Activated B cell treated with CpG ODN at 0.5 μM for 24 hours (primary cell): ENCODE measurements at regions not wholly inside any gene's neighbourhood (a gene's known extent, or its start where the extent isn't known, plus 50 kb on each side); places are given as distances from the start of the nearest gene placed in this dataset.

Source experiments
- ATAC-seq: fragments of 200-7000 bp; cut with Tn5 transposase; one replicate; pipeline ENCODE4 v1.10.0; 2021; ENCODE audit warnings: low read depth, mild to moderate bottlenecking, moderate library complexity
- CTCF ChIA-PET: fragments of 350-600 bp; sonication (Branson Sonifier 250); formaldehyde crosslinking; loops from one replicate; lab custom pipeline; 2021; ENCODE audit warnings: antibody characterized with exemption; lab: Charles Lee
- POLR2A ChIA-PET: fragments of 350-600 bp; sonication (Branson Sonifier 250); formaldehyde crosslinking; loops from one replicate; lab custom pipeline; 2021; ENCODE audit warnings: antibody characterized with exemption; lab: Charles Lee
- DNase-seq: peaks from one replicate; pipeline ENCODE4 v3.0.0; 2022
- H3K27ac Mint-ChIP-seq: one replicate; pipeline ENCODE4 v1.8.0; 2020; ENCODE audit warnings: mixed read lengths
- H3K27me3 Mint-ChIP-seq: one replicate; pipeline ENCODE4 v1.8.0; 2021; ENCODE audit warnings: mixed read lengths
- H3K36me3 Mint-ChIP-seq: one replicate; pipeline ENCODE4 v1.8.0; 2021; ENCODE audit warnings: low read depth, mixed read lengths
- H3K4me1 Mint-ChIP-seq: one replicate; pipeline ENCODE4 v1.8.0; 2021; ENCODE audit warnings: mixed read lengths
- H3K4me3 Mint-ChIP-seq: one replicate; pipeline ENCODE4 v1.8.0; 2020; ENCODE audit warnings: mild to moderate bottlenecking, mixed read lengths
- H3K9me3 Mint-ChIP-seq: one replicate; pipeline ENCODE4 v1.8.0; 2020; ENCODE audit warnings: mixed read lengths
- CTCF ChIP-seq: fragments of 200-600 bp; IDR thresholded peaks from one replicate; pipeline ENCODE4 v1.8.0; 2022; ENCODE audit warnings: antibody characterized with exemption, mild to moderate bottlenecking
- intact Hi-C: fragments of 100-400 bp; cut with micrococcal nuclease; formaldehyde crosslinking; loops from one replicate; pipeline ENCODE4 v1.15.1; 2024

DNA sequence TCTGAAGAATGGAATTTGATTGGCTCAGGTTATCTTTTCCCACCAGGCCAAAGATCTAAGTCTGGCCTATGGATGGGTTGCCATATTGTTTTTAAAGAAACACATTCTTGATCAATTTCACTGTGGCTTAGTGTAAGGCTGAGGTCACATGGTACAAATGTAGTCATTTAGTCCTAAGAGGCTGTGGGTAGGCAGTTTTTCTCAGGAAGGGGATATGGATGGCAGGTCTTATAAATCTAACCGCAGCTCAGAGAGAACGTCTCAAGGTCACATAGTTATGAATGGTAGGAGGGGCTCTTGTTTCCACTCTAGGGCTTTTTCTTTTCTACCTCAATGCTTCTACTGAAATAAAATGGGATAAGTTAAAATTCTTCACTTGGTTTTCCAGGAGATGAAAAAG lies 128.6 kb upstream of the ACTBL2 start:
- POLR2A ChIA-PET, result interaction anchor here (0.7 kb wide), 1 partner anchor 13 kb away, joined by 3 read pairs; no protein-coding TSS in a partner anchor
- DNase-seq, result no peak

GRCh38 chr5:57608542-57608941 lies 125.9 kb upstream of the ACTBL2 start:
- Mint-ChIP-seq H3K27me3 (no peaks in the 10 kb centered on the region), H3K27ac (no peak overlapping the region), H3K9me3 (no peaks in the 10 kb centered on the region), H3K36me3 (no peaks in the 10 kb centered on the region), H3K4me1 (no peaks in the 10 kb centered on the region), H3K4me3 (no peak overlapping the region)
- ATAC-seq (no peak), DNase-seq (no peak)
- CTCF ChIA-PET, result no interaction called here
- TF ChIP-seq CTCF, result no peak
- POLR2A ChIA-PET, result no interaction called here
- intact Hi-C loops, result no loop called here

More for the DNA sequence above, 128.6 kb upstream of the ACTBL2 start:
- no peaks in the 10 kb centered on the region for H3K36me3 Mint-ChIP-seq
- H3K27me3 Mint-ChIP-seq, result no peaks in the 10 kb centered on the region
- no peak for ATAC-seq
- H3K4me1 Mint-ChIP-seq, result no peaks in the 10 kb centered on the region
- H3K9me3 Mint-ChIP-seq, result no peaks in the 10 kb centered on the region
- intact Hi-C loops, result no loop called here
- no peak overlapping the region for H3K4me3 Mint-ChIP-seq
- TF ChIP-seq CTCF, result no peak
- H3K27ac Mint-ChIP-seq, result no peak overlapping the region
- CTCF ChIA-PET, result no interaction called here

DNA sequence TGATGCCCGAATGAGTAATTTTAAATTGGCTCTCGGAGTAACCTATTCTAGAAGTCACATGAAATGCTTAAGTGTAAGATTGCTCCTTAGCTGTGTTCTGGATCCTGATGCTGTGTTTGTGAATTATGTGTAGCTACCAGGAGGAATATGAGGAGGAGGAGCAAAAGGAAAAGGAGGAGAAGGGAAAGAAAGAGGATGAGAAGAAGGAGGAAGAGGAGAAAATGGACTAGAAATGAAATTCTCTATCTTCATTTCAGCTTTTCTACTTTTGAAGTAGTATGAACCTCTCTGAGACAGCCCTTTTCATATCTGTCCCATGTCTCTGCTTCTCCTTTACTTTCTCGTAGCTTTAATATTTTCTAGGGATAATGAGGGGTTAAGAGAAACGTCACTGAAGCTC lies 119.4 kb upstream of the ACTBL2 start:
- no peak overlapping the region for H3K27ac Mint-ChIP-seq
- H3K9me3 Mint-ChIP-seq, result no peaks in the 10 kb centered on the region
- ATAC-seq (no peak), DNase-seq (no peak)
- H3K4me3 Mint-ChIP-seq, result no peak overlapping the region
- H3K27me3 Mint-ChIP-seq, result no peaks in the 10 kb centered on the region
- CTCF ChIA-PET, result no interaction called here
- POLR2A ChIA-PET, result no interaction called here
- no peak for TF ChIP-seq CTCF
- H3K36me3 Mint-ChIP-seq, result no peaks in the 10 kb centered on the region
- intact Hi-C loops, result no loop called here
- H3K4me1 Mint-ChIP-seq, result no peaks in the 10 kb centered on the region

DNA sequence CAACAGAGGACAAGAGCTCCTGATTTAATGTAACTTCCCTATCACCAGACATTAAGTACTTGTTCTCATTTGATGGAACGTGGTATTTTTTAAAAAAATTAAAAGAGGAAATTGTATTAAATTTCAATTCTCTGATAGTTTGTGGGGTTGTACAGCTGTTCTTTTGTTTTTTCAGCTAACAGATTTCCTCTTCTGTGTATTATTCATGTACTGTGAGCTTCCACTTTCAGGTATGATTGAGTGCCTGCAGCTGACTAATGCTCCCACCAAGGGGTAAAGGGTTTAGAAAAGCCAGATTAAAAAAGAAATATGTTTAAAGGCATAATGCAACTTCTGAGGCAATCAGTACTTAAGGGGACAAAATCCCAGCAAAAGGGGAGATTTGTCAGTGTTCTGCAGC lies 117.7 kb upstream of the ACTBL2 start:
- intact Hi-C loops, result no loop called here
- Mint-ChIP-seq H3K36me3 (no peaks in the 10 kb centered on the region), H3K9me3 (no peaks in the 10 kb centered on the region), H3K27me3 (no peaks in the 10 kb centered on the region), H3K27ac (no peak overlapping the region), H3K4me1 (no peaks in the 10 kb centered on the region), H3K4me3 (no peak overlapping the region)
- ATAC-seq (no peak), DNase-seq (no peak)
- ChIA-PET POLR2A (no interaction called here), CTCF (no interaction called here)
- TF ChIP-seq CTCF, result no peak

- no peaks in the 10 kb centered on the region for H3K4me1 Mint-ChIP-seq
- intact Hi-C loops, result no loop called here
- ChIA-PET POLR2A (interaction anchor here (0.6 kb wide), 1 partner anchor 13 kb away, joined by 3 read pairs; no protein-coding TSS in a partner anchor), CTCF (no interaction called here)
- no peak overlapping the region for H3K27ac Mint-ChIP-seq
- H3K27me3 Mint-ChIP-seq, result no peaks in the 10 kb centered on the region
- DNase-seq (no peak), ATAC-seq (no peak)
- H3K9me3 Mint-ChIP-seq, result no peaks in the 10 kb centered on the region
- no peak overlapping the region for H3K4me3 Mint-ChIP-seq
- TF ChIP-seq CTCF, result no peak
- no peaks in the 10 kb centered on the region for H3K36me3 Mint-ChIP-seq
Observed at GRCh38 chr5:57598756-57599155, 116.1 kb upstream of the ACTBL2 start.
